HEK293 (cell line): ENCODE measurements at regions not wholly inside any gene's neighbourhood (a gene's known extent, or its start where the extent isn't known, plus 50 kb on each side); places are given as distances from the start of the nearest gene placed in this dataset.

Source experiments
- CTCF ChIA-PET: fragments of 350-600 bp; formaldehyde crosslinking; extraction: SDS; loops from one replicate; lab custom pipeline; 2021; ENCODE audit warnings: antibody characterized with exemption; lab: Yijun Ruan, JAX
- POLR2A ChIA-PET: fragments of 300-600 bp; formaldehyde crosslinking; extraction: SDS; loops from one replicate; lab custom pipeline; 2020; ENCODE audit warnings: antibody characterized with exemption, inconsistent platforms; lab: Yijun Ruan, JAX
- H3K27ac ChIP-seq: fragments of 200-500 bp; sonication (Bioruptor generic); 2 replicates; pipeline ENCODE4 v1.5.1; 2014; ENCODE audit warnings: low read depth, low read length, control low read depth, inconsistent platforms; ENCODE audit errors: extremely low read depth
- H3K36me3 ChIP-seq, 2 experiments: fragments of 200-500 bp in 1 of 2; sonication (Bioruptor generic) in 1 of 2; 1 replicate in 1 of 2; 2 replicates in 1 of 2; pipeline ENCODE4 v1.5.1; 2014 to 2017; ENCODE audit warnings: inconsistent platforms in 2 of 2, low read length in 2 of 2; ENCODE audit not compliant: control insufficient read depth in 2 of 2, insufficient read depth in 1 of 2
- H3K4me1 ChIP-seq: fragments of 200-500 bp; sonication (Bioruptor generic); 2 replicates; pipeline ENCODE4 v1.5.1; 2014; ENCODE audit warnings: mild to moderate bottlenecking, low read length, inconsistent platforms; ENCODE audit not compliant: control insufficient read depth, insufficient read depth
- H3K4me3 ChIP-seq: 2 replicates; pipeline ENCODE4 v1.5.1; 2011; ENCODE audit warnings: low read depth, mild to moderate bottlenecking, control low read depth, low read length, moderate library complexity
- H3K9me3 ChIP-seq: fragments of 200-500 bp; sonication (Bioruptor generic); 2 replicates; pipeline ENCODE4 v1.5.1; 2014; ENCODE audit warnings: low read depth, low read length, inconsistent platforms; ENCODE audit not compliant: control insufficient read depth, insufficient read depth
- ELK4 ChIP-seq: IDR thresholded peaks from 2 replicates; pipeline ENCODE4 v1.6.1; 2011; ENCODE audit warnings: mild to moderate bottlenecking, low read depth, low read length, borderline replicate concordance
- HOXD13 ChIP-seq: sonication (generic); formaldehyde crosslinking; IDR thresholded peaks from 2 replicates; pipeline ENCODE4 v1.8.0; 2022; ENCODE audit warnings: missing genetic modification reagents, borderline replicate concordance
- PRDM4 ChIP-seq: fragments of 450-650 bp; formaldehyde crosslinking; IDR thresholded peaks from 2 replicates; pipeline ENCODE4 v1.5.1; 2017; ENCODE audit warnings: missing biosample characterization, missing genetic modification characterization
- ZBTB17 ChIP-seq: fragments of 450-650 bp; formaldehyde crosslinking; IDR thresholded peaks from 2 replicates; pipeline ENCODE4 v1.5.1; 2016; ENCODE audit warnings: missing biosample characterization, missing genetic modification characterization
- ZNF211 ChIP-seq: fragments of 450-650 bp; formaldehyde crosslinking; IDR thresholded peaks from 2 replicates; pipeline ENCODE4 v1.5.1; 2016; ENCODE audit warnings: low read depth, missing biosample characterization, missing genetic modification characterization
- ZNF239 ChIP-seq: fragments of 450-650 bp; formaldehyde crosslinking; IDR thresholded peaks from 2 replicates; pipeline ENCODE4 v1.5.1; 2016; ENCODE audit warnings: missing biosample characterization, missing genetic modification characterization
- ZNF426 ChIP-seq: fragments of 450-650 bp; formaldehyde crosslinking; IDR thresholded peaks from 2 replicates; pipeline ENCODE4 v1.5.1; 2017; ENCODE audit warnings: missing biosample characterization, missing genetic modification characterization, mild to moderate bottlenecking, inconsistent platforms, moderate library complexity
- ZNF48 ChIP-seq: fragments of 450-650 bp; formaldehyde crosslinking; IDR thresholded peaks from 2 replicates; pipeline ENCODE4 v1.5.1; 2016; ENCODE audit warnings: missing biosample characterization, missing genetic modification characterization
- ZNF585B ChIP-seq: fragments of 450-650 bp; formaldehyde crosslinking; IDR thresholded peaks from 2 replicates; pipeline ENCODE4 v1.5.1; 2016; ENCODE audit warnings: missing biosample characterization, missing genetic modification characterization
- ZNF629 ChIP-seq: fragments of 450-650 bp; formaldehyde crosslinking; IDR thresholded peaks from 2 replicates; pipeline ENCODE4 v1.5.1; 2017; ENCODE audit warnings: missing biosample characterization, missing genetic modification characterization
- ZNF670 ChIP-seq: fragments of 450-650 bp; formaldehyde crosslinking; IDR thresholded peaks from 2 replicates; pipeline ENCODE4 v1.5.1; 2016; ENCODE audit warnings: missing biosample characterization, missing genetic modification characterization, low read depth
- TF ChIP-seq, protein P1 (sequence below): fragments of 450-650 bp; formaldehyde crosslinking; IDR thresholded peaks from 2 replicates; pipeline ENCODE4 v1.5.1; 2016; ENCODE audit warnings: missing biosample characterization, missing genetic modification characterization, borderline replicate concordance
- TF ChIP-seq, protein P2 (sequence below): fragments of 450-650 bp; formaldehyde crosslinking; conservative IDR thresholded peaks from 2 replicates; pipeline ENCODE4 v1.5.1; 2016; ENCODE audit warnings: low read depth, missing biosample characterization, missing genetic modification characterization
- TF ChIP-seq, protein P3 (sequence below): fragments of 450-650 bp; formaldehyde crosslinking; IDR thresholded peaks from 2 replicates; pipeline ENCODE4 v1.5.1; 2016; ENCODE audit warnings: missing biosample characterization, missing genetic modification characterization

DNA sequence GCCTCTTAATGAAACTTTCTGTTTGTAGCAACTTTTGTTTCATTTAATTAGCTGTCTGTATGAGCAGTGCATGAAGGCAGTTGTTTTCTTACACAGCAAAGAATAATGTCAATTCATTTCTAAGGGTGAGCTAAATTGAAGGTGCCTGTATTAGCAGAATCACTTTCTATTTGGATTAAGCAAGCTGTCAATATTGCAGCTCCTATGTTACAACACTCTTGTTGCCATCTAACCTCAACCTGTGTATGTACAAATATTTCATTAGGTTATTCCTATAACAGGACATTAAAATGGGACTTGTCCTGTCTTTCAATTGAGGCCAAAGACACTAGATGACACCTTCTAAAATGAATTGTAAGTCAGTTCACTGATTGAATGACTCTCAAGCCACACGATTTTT, 647.5 kb downstream of the UTRN start:
- POLR2A ChIA-PET = no interaction called here
- Histone ChIP-seq H3K9me3 (no peaks in the 10 kb centered on the region), H3K4me3 (no peak overlapping the region), H3K36me3 (no peaks in the 10 kb centered on the region), H3K27ac (no peak overlapping the region), H3K4me1 (no peaks in the 10 kb centered on the region)
- CTCF ChIA-PET = interaction anchor here (0.6 to 1.6 kb wide), 5 partner anchors 14 to 779 kb away, joined by 3 to 7 read pairs (median 3); no protein-coding TSS in a partner anchor
- no peak for TF ChIP-seq ZNF670 (tag by site-specific recombination)
- TF ChIP-seq ZNF211 (tag by site-specific recombination) = no peak
- TF ChIP-seq, protein P1, sequence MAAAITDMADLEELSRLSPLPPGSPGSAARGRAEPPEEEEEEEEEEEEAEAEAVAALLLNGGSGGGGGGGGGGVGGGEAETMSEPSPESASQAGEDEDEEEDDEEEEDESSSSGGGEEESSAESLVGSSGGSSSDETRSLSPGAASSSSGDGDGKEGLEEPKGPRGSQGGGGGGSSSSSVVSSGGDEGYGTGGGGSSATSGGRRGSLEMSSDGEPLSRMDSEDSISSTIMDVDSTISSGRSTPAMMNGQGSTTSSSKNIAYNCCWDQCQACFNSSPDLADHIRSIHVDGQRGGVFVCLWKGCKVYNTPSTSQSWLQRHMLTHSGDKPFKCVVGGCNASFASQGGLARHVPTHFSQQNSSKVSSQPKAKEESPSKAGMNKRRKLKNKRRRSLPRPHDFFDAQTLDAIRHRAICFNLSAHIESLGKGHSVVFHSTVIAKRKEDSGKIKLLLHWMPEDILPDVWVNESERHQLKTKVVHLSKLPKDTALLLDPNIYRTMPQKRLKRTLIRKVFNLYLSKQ (tag by site-specific recombination) = no peak
- no peak for TF ChIP-seq ZNF48 (tag by site-specific recombination)

DNA sequence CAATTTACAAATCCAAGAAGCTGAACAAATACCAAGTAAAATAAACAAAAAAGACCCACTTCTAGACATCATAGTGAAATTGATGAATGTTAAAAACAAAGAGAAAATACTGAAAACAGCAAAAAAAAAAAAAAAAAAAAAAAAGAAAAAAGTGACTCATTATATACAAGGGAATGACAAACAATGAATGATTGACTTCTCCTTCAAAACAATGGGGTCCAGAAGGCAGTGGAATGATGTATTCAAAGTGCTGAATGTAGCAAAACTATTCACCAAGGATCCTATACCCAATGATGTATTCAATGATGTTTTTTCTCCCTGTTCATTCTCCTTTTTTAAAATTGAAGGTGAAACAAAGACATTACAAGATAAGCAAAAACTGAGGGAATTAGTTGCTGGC, 650.0 kb downstream of the UTRN start:
- Histone ChIP-seq H3K27ac (no peak overlapping the region), H3K4me3 (no peak overlapping the region), H3K9me3 (no peaks in the 10 kb centered on the region), H3K4me1 (no peaks in the 10 kb centered on the region), H3K36me3 (no peaks in the 10 kb centered on the region)
- ChIA-PET CTCF (interaction anchor here (0.6 to 1.3 kb wide), 2 partner anchors 26 to 350 kb away, joined by 3 to 4 read pairs; no protein-coding TSS in a partner anchor), POLR2A (no interaction called here)
- TF ChIP-seq ZNF629 (tag by site-specific recombination) = no peak

- Histone ChIP-seq H3K27ac (no peak overlapping the region), H3K4me1 (no peaks in the 10 kb centered on the region), H3K4me3 (no peak overlapping the region), H3K9me3 (no peaks in the 10 kb centered on the region), H3K36me3 (no peaks in the 10 kb centered on the region)
- POLR2A ChIA-PET = no interaction called here
- CTCF ChIA-PET = interaction anchor here (1.3 kb wide), 1 partner anchor 350 kb away, joined by 4 read pairs; no protein-coding TSS in a partner anchor
- TF ChIP-seq ZNF239 = no peak
- TF ChIP-seq ZNF585B (tag by site-specific recombination) = no peak
- TF ChIP-seq ZNF426 (tag by site-specific recombination) = no peak
- TF ChIP-seq ZBTB17 (tag by site-specific recombination) = no peak
- TF ChIP-seq, protein P1 (tag by site-specific recombination) = no peak
- TF ChIP-seq, protein P2, sequence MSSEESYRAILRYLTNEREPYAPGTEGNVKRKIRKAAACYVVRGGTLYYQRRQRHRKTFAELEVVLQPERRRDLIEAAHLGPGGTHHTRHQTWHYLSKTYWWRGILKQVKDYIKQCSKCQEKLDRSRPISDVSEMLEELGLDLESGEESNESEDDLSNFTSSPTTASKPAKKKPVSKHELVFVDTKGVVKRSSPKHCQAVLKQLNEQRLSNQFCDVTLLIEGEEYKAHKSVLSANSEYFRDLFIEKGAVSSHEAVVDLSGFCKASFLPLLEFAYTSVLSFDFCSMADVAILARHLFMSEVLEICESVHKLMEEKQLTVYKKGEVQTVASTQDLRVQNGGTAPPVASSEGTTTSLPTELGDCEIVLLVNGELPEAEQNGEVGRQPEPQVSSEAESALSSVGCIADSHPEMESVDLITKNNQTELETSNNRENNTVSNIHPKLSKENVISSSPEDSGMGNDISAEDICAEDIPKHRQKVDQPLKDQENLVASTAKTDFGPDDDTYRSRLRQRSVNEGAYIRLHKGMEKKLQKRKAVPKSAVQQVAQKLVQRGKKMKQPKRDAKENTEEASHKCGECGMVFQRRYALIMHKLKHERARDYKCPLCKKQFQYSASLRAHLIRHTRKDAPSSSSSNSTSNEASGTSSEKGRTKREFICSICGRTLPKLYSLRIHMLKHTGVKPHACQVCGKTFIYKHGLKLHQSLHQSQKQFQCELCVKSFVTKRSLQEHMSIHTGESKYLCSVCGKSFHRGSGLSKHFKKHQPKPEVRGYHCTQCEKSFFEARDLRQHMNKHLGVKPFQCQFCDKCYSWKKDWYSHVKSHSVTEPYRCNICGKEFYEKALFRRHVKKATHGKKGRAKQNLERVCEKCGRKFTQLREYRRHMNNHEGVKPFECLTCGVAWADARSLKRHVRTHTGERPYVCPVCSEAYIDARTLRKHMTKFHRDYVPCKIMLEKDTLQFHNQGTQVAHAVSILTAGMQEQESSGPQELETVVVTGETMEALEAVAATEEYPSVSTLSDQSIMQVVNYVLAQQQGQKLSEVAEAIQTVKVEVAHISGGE (tag by site-specific recombination) = no peak
- no peak for TF ChIP-seq HOXD13 (CRISPR knock-in tag)
- TF ChIP-seq, protein P3, sequence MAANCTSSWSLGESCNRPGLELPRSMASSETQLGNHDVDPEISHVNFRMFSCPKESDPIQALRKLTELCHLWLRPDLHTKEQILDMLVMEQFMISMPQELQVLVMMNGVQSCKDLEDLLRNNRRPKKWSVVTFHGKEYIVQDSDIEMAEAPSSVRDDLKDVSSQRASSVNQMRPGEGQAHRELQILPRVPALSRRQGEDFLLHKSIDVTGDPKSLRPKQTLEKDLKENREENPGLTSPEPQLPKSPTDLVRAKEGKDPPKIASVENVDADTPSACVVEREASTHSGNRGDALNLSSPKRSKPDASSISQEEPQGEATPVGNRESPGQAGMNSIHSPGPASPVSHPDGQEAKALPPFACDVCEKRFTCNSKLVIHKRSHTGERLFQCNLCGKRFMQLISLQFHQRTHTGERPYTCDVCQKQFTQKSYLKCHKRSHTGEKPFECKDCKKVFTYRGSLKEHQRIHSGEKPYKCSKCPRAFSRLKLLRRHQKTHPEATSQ = no peak
- no peak for TF ChIP-seq ELK4
- no peak for TF ChIP-seq PRDM4 (tag by site-specific recombination)
Observed at GRCh38 chr6:144935661-144936060, 650.5 kb downstream of the UTRN start.
